WTC11 (cell line): ENCODE measurements at regions not wholly inside any gene's neighbourhood (a gene's known extent, or its start where the extent isn't known, plus 50 kb on each side); places are given as distances from the start of the nearest gene placed in this dataset.

Experiments used
- CTCF ChIP-seq: fragments of 200-600 bp; IDR thresholded peaks from 2 replicates; pipeline ENCODE4 v1.8.0; 2022; ENCODE audit warnings: antibody characterized with exemption
- FOXK1 ChIP-seq: sonication (generic); formaldehyde crosslinking; IDR thresholded peaks from 2 replicates; pipeline ENCODE4 v1.8.0; 2022; ENCODE audit warnings: mild to moderate bottlenecking, moderate library complexity, missing genetic modification reagents
- FOXP4 ChIP-seq: sonication (generic); formaldehyde crosslinking; IDR thresholded peaks from 2 replicates; pipeline ENCODE4 v1.8.0; 2022; ENCODE audit warnings: mild to moderate bottlenecking, missing genetic modification reagents
- MAX ChIP-seq: sonication (generic); formaldehyde crosslinking; IDR thresholded peaks from 2 replicates; pipeline ENCODE4 v1.8.0; 2022; ENCODE audit warnings: mild to moderate bottlenecking, missing genetic modification reagents
- NR1H2 ChIP-seq: sonication (generic); formaldehyde crosslinking; IDR thresholded peaks from 2 replicates; pipeline ENCODE4 v1.9.0; 2021; ENCODE audit warnings: mild to moderate bottlenecking, moderate library complexity, missing genetic modification reagents
- NR2C2 ChIP-seq: sonication (generic); formaldehyde crosslinking; IDR thresholded peaks from 2 replicates; pipeline ENCODE4 v1.8.0; 2022; ENCODE audit warnings: mild to moderate bottlenecking, missing genetic modification reagents
- SMAD3 ChIP-seq: sonication (generic); formaldehyde crosslinking; IDR thresholded peaks from 2 replicates; pipeline ENCODE4 v1.8.0; 2022; ENCODE audit warnings: missing genetic modification reagents, mild to moderate bottlenecking, borderline replicate concordance
- ZNF396 ChIP-seq: fragments of 250-450 bp; sonication (Bioruptor Pico); IDR thresholded peaks from 2 replicates; pipeline ENCODE4 v1.8.0; 2021; ENCODE audit warnings: mild to moderate bottlenecking, moderate library complexity, borderline replicate concordance
- TF ChIP-seq, protein P1 (sequence below): sonication (generic); formaldehyde crosslinking; IDR thresholded peaks from 2 replicates; pipeline ENCODE4 v1.8.1; 2023; ENCODE audit warnings: mild to moderate bottlenecking, missing genetic modification reagents

- TF ChIP-seq SMAD3 (CRISPR knock-in tag) (no peak), NR1H2 (CRISPR knock-in tag) (no peak), CTCF (no peak), FOXK1 (no peak), FOXP4 (no peak), NR2C2 (no peak), MAX (CRISPR knock-in tag) (no peak), ZNF396 (no peak)
- TF ChIP-seq, protein P1, sequence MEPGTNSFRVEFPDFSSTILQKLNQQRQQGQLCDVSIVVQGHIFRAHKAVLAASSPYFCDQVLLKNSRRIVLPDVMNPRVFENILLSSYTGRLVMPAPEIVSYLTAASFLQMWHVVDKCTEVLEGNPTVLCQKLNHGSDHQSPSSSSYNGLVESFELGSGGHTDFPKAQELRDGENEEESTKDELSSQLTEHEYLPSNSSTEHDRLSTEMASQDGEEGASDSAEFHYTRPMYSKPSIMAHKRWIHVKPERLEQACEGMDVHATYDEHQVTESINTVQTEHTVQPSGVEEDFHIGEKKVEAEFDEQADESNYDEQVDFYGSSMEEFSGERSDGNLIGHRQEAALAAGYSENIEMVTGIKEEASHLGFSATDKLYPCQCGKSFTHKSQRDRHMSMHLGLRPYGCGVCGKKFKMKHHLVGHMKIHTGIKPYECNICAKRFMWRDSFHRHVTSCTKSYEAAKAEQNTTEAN (CRISPR knock-in tag) = no peak
Observed at GRCh38 chr22:27251563-27251962, 550.0 kb downstream of the MN1 start.
